Caki2 (cell line): ENCODE measurements at regions not wholly inside any gene's neighbourhood (a gene's known extent, or its start where the extent isn't known, plus 50 kb on each side); places are given as distances from the start of the nearest gene placed in this dataset.
"Not testable (repeated sequence)": the region's sequence is repeated elsewhere in the genome, so short reads cannot be mapped to it uniquely, and the experiment has no call there.

ENCODE experiments used
- DNase-seq: peaks from one replicate; pipeline ENCODE4 v3.0.0-alpha.2; 2015; ENCODE audit warnings: low read depth
- in situ Hi-C: cut with HindIII; loops from 2 replicates; pipeline ENCODE4 v1.10.0; 2016; ENCODE audit warnings: low sequenced_read_pairs, low pct_unique_long_range_greater_than_20kb, mixed read lengths

DNA sequence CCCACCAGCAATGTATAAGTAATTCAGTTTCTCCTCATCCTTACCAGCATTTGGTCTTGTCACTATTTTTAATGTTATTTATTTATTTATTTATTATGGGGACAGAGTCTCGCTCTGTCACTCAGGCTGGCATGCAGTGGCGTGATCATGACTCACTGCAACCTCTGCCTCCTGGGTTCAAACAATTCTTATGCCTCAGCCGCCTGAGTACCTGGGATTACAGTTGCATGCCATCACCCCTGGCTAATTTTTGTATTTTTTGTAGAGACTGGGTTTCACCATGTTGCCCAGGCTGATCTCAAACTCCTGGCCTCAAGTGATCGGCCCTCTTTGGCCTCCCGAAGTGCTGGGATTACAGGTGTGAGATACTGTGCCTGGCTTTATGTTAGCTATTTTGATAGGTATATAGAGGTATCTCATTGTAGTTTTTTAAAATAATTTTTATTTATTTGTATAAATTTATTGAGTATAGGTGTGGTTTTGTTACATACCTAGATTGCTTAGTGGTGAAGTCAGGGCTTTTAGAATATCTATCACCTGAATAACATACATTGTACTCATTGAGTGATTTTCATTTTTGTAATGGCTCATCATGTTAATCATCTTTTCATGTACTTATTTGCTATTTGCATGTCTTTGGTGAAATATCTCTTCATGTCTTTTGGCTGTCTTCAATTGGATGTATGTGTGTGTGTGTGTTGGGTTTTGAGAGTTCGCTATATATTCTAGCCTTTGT is 53.3 kb downstream of the TANC2 start:
- in situ Hi-C loops, result no loop called here
- no peak for DNase-seq

DNA sequence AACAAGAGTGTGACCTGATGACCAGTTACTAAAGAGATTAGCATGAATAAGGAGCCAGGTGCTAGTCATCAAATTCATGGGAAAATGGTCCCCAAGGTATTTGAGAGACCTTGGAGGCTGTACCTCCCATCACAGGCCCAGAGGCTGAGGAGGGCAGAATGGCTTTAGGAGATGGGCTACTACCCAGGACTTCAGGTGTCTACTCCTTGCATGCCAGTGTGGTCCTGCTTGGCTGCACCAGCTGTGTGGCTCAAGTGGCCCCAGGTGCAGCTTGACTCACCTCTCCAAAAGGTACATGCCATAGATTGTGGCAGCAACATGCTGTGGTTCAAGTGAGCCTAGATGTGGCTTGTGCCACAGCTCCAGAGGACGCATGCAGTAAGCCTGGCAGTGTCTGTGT is 56.5 kb downstream of the TANC2 start:
- in situ Hi-C loops, result no loop called here
- DNase-seq, result no peak

DNA sequence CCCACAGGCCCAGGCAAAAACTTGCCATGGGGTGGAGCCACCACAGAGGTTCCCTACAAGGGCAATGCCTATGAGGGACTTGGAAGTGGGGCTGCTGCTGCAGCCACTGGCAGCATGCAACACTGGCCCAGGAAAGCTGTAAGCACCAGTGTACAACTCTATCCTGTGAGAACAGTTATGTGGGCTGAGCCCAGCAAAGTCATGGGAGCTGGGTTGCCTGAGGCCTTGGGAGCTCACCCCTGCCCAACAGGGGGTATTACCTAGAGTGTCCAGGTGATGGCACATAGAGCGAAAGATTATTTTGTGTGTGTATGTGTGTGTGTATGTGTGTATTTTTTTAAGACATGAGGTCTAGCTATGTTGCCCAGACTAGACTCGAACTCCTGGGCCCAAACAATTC is 57.0 kb downstream of the TANC2 start:
- in situ Hi-C loops, result no loop called here
- DNase-seq, result no peak

DNA sequence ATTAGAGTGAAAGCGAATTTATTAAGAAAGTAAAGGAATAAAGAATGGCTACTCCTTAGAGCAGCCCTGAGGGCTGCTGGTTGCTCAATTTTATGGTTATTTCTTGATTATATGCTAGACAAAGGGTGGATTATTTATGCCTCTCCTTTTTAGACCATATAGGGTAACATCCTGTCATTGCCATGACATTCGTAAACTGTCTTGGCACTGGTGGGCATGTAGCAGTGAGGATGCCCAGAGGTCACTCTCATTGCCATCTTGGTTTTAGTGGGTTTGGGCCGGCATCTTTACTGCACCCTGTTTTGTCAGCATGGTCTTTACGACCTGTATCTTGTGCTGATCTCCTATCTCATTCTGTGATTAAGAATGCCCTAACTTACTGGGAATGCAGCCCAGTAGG is 58.2 kb downstream of the TANC2 start:
- in situ Hi-C loops, result no loop called here
- no peak for DNase-seq

DNA sequence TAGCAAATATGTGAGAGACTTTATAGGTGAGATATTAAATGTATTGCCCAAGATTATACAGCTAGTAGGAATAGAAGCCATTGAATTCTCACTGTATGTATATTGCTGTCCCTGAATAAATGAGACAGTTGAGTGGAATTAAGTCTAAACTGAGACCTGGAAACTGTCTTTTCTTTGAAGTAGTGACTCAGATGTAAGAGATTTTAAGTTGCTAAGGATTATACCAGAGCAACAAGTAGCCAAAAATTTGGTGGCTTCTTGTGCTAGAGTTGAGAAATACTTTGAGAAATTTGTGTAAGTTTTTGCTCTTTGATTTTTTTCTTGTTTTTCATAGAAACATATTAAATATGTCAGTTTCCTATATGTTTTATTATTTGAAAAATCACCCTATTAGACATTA is 58.7 kb downstream of the TANC2 start:
- in situ Hi-C loops, result no loop called here
- DNase-seq, result no peak

DNA sequence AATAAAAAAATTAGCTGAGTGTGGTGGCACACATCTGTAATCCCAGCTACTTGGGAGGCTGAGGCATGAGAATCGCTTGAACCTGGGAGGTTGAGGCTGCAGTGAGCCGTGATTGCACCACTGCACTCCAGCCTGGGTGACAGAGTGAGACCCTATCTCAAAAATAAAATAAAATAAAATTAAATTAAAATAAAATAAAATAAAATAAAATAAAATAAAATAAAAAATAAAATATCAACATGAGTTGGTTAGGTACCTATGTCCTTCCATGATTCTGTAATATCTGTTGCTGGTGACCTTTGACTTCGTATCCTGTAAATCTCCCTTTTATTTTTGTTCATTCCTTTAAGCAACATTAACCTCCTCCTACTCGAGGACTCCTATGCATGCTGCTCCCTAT is 59.6 kb downstream of the TANC2 start:
- in situ Hi-C loops, DNase-seq: not testable (repeated sequence)

DNA sequence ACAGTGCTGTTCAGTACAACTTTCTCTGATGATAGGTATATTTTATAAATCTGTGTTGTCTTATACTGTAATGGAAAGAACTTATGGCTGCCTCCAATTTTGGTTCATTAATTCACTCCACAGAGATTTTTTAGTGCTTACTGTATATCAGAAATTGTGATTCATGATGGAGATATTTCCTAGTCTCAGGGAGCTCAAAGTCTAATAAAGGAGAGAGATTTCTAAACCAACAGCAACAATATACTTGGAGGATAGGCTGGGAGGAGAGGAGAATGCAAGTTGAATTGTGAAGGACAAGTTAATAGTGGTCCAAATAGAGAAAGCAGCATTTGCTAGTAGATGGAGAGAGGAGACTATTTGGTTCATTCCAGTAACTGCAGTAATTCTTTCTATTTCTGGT is 63.5 kb downstream of the TANC2 start:
- no peak for DNase-seq
- in situ Hi-C loops, result no loop called here

DNA sequence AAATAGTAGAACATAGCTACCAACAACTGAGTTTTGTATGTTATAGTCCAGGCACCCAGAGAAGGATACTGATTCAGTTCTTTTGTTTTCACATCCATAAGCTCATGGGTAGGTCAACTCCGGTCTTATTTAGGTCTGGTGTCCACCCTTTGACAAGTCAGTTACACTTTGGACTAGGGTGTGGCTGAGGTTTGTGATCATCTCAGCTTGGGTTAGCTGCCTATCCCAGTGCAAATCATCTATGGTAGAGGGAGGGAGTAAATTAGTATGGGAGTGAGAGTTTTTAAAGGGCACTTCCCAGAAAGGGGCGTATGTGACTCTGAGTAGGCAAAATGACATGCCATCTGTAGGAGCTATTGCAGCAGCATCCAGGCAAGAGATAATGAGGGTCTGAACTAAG is 66.1 kb downstream of the TANC2 start:
- DNase-seq, result no peak
- in situ Hi-C loops, result no loop called here

DNA sequence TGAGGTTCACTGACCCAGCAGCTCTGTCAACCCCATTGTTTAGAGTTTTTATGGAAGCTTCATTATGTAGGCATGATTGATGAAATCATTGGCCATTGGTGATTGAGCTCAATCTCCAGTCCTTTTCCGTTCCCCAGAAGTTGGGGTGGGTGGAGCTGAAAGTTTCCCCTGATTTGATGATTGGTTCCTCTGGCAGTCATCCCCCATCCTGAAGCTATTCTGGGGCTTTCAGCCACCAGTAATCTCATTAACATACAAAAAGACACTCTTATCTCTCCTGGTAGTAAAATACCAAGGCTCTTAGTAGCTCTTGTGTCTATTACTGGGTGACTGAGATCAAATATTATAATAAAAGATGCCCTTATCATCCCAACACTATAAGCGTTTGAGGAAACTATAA is 67.1 kb downstream of the TANC2 start:
- DNase-seq, result no peak
- in situ Hi-C loops, result no loop called here

DNA sequence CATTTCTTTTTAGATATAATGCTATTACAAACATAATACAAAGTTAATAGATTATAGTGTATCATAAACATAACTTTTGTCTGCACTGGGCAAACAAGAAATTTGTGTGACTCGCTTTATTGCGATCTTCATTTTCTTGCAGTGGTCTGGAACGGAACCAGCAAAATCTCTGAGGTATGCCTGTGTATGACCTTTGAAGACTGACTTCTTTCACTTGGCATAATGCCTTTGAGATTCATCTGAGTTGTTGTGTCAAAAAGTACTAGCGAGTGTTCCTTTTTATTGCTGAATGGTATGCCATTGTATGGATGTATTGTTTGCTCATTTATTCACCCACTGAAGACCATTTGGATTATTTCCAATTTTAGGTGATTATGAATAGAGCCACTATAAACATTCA is 69.2 kb downstream of the TANC2 start:
- in situ Hi-C loops, result no loop called here
- no peak for DNase-seq

DNA sequence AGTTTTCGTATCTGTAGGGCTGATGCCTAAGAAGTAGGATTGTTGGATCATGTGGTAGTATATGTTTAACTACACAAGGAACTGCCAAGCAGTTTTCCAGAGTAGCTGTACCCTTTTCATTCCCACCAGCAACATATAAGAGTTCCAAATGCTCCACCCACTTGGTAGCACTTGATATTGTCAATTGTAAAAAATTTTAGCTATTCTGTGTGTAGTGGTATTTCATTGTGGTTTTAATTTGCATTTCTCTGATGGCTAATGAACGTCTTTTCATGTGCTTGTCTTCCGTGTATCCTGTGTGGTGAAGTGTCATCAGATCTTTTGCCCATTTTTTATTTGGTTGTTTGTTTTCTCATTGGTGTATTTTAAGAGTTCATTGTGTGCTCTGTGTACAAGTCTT is 69.7 kb downstream of the TANC2 start:
- DNase-seq, result no peak
- in situ Hi-C loops, result no loop called here

DNA sequence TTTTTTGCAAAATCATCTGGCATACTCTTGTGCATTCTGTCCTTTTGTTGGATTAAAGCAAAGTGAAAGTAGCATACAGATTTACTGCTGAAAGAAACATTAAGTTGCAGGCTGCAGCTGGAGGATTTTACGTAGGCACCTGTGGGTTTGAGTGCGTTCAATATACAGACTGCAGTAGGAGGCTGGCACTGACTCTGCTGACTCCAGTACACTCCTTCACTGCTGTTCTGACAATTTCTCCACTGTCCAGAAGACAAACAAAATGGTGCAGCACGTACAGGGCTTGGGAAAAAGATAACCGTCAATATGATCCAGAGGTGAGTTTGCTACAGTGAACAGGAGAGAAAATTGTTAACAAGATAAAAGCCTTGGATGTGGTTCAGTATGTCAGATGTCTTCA is 73.3 kb downstream of the TANC2 start:
- in situ Hi-C loops, result no loop called here
- no peak for DNase-seq

DNA sequence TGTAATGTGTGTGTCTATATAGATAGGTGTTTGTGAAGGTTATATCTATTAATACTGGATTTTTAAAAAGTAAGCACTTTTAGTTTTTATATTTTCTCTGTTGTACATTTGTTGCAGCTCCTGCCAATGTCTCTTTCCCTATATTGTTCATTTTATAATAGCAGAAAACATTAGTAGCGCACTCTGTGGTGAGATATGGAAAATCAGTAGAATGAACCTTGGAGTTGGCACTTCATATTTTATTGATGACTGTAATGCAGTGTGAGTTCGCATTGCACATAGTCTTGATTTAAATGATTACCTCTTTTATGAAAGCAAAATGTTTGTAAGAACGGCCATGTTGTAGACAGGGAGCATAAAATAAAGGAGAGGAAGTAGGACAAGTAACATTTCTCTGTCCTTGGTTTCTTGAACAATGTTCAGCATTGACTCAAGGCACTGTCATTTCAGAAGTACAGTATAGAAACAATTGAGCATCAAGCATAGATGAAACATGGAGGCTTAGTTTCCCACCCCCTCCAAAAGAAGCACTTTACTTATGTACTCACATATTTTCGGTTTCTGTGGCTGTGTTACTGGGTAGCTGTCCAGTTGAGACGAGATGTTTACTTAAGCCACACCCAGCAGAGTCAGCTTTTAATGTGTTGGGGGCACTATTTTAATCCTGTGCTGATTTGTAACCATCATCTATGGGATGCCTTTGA is 74.0 kb downstream of the TANC2 start:
- in situ Hi-C loops, result no loop called here
- peak; percentile 30 for DNase-seq

DNA sequence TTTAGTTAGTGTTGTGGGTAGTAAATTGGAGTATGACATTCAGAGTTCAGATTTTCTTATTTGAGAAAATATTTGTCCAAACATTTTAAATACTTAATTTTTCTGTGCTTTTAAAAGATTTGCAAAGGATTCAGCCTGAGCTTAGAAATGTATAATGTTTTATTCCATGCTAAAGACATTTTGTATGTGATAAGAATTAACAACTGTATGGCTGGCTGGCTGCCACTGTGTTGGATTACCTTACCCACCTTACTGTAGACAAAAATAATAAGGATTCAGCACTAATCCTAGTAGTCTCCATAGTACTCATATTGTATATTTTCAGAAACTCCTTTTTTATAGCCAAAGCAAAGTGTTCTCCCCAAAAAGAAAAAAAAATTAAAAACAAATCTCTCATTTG is 74.8 kb downstream of the TANC2 start:
- in situ Hi-C loops, result no loop called here

DNA sequence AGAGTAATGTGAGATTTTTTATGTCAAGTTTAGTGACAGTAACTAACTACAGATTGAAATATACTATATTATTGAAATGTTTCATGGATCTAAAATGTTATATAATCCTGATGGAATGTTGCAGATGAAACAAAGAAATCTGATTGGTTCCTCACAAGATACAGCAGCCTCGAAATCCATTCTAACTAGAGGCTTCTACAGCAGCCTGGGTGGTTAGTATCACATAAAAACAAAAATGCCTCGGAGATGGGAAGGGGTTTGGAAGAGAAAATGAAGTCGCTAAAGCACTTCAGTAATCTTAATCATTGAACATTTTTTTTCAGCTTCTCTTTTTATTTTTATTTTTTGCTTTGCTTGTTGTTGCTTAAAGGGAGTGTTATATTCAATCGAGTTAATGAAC is 75.2 kb downstream of the TANC2 start:
- in situ Hi-C loops, result no loop called here
- DNase-seq, result no peak

More for the DNA sequence above, 74.8 kb downstream of the TANC2 start:
- DNase-seq, result no peak

DNA sequence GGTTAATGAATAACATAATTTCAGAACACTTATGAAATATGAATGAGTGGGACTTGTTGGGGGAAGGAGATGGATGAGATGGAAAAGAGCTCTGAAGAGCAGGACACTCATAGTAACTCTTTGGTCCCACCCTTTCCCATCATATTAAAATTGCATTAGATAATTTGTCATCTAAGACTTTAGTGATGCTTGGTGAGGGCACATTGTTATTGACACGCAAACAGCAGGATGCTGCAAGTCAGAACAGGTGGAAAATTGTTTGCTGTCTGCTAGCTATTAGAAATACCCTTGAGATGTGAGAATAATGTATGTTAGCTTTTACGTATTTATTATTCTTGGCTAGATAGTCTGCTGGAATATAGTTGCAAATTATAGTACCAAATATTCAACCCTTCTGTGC is 75.7 kb downstream of the TANC2 start:
- in situ Hi-C loops, result no loop called here
- DNase-seq, result no peak

DNA sequence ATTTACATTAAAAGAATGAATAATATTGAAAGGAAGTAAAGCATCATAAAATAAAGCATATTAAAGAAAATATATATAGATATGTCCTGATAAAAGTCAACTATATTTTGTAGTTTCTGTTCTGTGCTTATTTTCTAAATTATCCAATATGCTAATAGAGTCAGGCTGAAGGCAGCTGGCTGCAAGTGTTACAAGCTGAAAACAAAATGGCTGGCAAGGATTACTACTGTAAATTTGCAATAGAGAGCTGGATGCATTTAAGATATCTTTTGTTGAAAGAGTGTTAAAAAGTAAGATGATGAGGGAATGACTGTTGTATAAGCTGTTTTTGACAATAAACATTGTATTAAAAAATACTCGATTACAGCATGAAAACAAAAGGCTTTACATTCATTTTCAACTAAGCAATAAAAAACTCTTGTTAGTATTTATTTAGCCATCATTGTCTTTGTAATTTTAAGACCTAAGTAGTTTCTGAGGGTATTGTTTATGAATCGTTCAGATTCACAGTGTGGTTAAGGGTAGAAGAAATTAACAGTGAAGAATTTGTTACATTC is 76.3 kb downstream of the TANC2 start:
- DNase-seq, result no peak
- in situ Hi-C loops, result no loop called here

DNA sequence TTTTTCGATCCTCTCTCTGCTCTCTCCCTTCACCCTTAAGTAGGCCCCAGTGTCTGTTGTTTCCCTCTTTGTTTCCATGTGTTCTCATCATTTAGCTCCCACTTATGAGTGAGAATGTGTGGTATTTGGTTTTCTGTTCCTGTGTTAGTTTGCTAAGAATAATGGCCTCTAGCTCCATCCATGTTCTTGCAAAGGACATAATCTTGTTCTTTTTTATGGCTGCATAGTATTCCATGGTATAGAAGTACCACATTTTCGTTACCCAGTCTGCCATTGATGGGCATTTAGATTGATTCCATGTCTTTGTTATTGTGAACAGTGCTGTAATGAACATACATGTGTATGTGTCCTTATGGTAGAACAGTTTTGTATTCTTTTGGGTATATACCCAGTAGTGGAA is 91.5 kb downstream of the TANC2 start:
- DNase-seq, in situ Hi-C loops: not testable (repeated sequence)

DNA sequence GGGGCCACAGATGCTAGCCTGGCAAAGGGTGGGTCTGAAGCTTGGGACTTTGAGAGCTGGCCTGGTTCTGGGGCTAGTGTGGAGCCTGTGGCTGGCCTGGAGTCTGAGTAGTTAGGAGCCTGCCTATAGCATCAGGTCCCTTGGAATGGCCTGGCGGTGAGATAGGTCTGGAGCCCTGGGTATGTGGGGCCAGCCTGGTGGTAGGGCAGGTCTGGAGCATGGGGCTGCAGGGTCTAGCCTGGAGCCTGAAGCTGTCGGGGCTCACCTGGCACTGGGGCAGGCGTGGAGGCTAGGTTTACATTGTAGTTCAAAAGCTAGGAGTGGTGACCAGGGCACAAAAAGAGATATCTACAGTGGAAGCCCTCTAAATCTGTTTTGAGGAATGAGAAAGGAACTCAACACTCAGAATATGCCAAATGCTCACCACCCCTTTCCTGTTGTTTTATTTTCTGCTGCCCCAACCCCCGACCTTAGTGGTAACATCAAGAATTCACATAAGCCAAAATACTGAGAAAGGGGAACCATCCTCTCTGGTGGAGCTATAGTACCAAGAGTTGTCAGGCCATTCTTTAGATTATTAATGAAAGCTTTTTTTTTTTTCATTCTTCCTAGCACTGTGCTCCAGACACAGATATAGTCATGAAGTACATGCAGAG is 100.3 kb downstream of the TANC2 start:
- in situ Hi-C loops, result no loop called here

More for the DNA sequence above, 100.3 kb downstream of the TANC2 start:
- DNase-seq, result no peak
